H1 (cell line): ENCODE measurements at regions not wholly inside any gene's neighbourhood (a gene's known extent, or its start where the extent isn't known, plus 50 kb on each side); places are given as distances from the start of the nearest gene placed in this dataset.

Source experiments
- CTCF ChIA-PET: fragments of 300-600 bp; sonication (Branson Sonifier 250); formaldehyde crosslinking; loops from one replicate; lab custom pipeline; 2021; ENCODE audit not compliant: partially characterized antibody; lab: Charles Lee
- POLR2A ChIA-PET: fragments of 300-600 bp; sonication (Branson Sonifier 250); formaldehyde crosslinking; loops from one replicate; lab custom pipeline; 2021; ENCODE audit warnings: inconsistent platforms; ENCODE audit not compliant: partially characterized antibody; lab: Charles Lee
- DNase-seq, 2 experiments: peaks; one replicate each; pipeline versions ENCODE4 v3.0.0 to v3.0.0-alpha.2; 2010 to 2022; ENCODE audit warnings: low spot score in 2 of 2, low read depth in 1 of 2, mixed read lengths in 1 of 2
- FAIRE-seq: peaks from 2 replicates; lab custom pipeline; 2011; peaks lifted over from hg19 to GRCh38; lab: Jason Lieb, UNC
- H2AFZ ChIP-seq: 2 replicates; pipeline ENCODE4 v1.8.1; 2012; ENCODE audit warnings: low read length, inconsistent platforms
- H2AK5ac ChIP-seq: 2 replicates; pipeline ENCODE4 v1.6.1; 2013; ENCODE audit warnings: low read depth, low read length
- H2BK120ac ChIP-seq: replicated peaks from 2 replicates; pipeline ENCODE3; 2013; ENCODE audit warnings: low read depth, low read length, inconsistent platforms
- H2BK12ac ChIP-seq: 2 replicates; pipeline ENCODE4 v1.6.1; 2013; ENCODE audit warnings: low read depth, low read length
- H2BK15ac ChIP-seq: 2 replicates; pipeline ENCODE4 v1.6.1; 2013; ENCODE audit warnings: low read length
- H2BK20ac ChIP-seq: 2 replicates; pipeline ENCODE4 v1.6.1; 2013; ENCODE audit warnings: low read length
- H2BK5ac ChIP-seq: 2 replicates; pipeline ENCODE4 v1.6.1; 2013; ENCODE audit warnings: low read depth, low read length
- H3K14ac ChIP-seq: 2 replicates; pipeline ENCODE4 v1.6.1; 2013; ENCODE audit warnings: inconsistent platforms; ENCODE audit not compliant: insufficient read length
- H3K18ac ChIP-seq: 2 replicates; pipeline ENCODE4 v1.6.1; 2013; ENCODE audit warnings: low read length; ENCODE audit errors: extremely low read depth
- H3K23ac ChIP-seq: 2 replicates; pipeline ENCODE4 v1.6.1; 2013; ENCODE audit warnings: inconsistent platforms; ENCODE audit not compliant: insufficient read length
- H3K23me2 ChIP-seq: 2 replicates; pipeline ENCODE4 v1.6.1; 2013; ENCODE audit warnings: low read depth, low read length
- H3K27ac ChIP-seq: 2 replicates; pipeline ENCODE4 v1.6.1; 2011; ENCODE audit warnings: low read depth, low read length, inconsistent platforms
- H3K27me3 ChIP-seq, 4 experiments: replicated peaks in 1 of 4; 1 replicate in 1 of 4; 2 replicates in 3 of 4; pipeline versions ENCODE4 v1.6.1 to v1.8.1; 2011 to 2013; ENCODE audit warnings: low read length in 3 of 4, mild to moderate bottlenecking in 3 of 4, inconsistent platforms in 2 of 4, mixed read lengths in 2 of 4, moderate library complexity in 1 of 4; ENCODE audit not compliant: control insufficient read depth in 3 of 4, insufficient read depth in 3 of 4; ENCODE audit errors: extremely low read depth in 1 of 4
- H3K36me3 ChIP-seq, 4 experiments: 2 replicates each; pipeline versions ENCODE4 v1.6.1 to v1.8.1; 2011 to 2013; ENCODE audit warnings: mild to moderate bottlenecking in 4 of 4, low read length in 3 of 4, moderate library complexity in 2 of 4, control low read depth in 1 of 4, inconsistent platforms in 1 of 4; ENCODE audit not compliant: insufficient read depth in 4 of 4, control insufficient read depth in 2 of 4
- H3K4ac ChIP-seq: replicated peaks from 2 replicates; pipeline ENCODE3; 2013; ENCODE audit warnings: low read length, low read depth, mixed read lengths, inconsistent platforms; ENCODE audit not compliant: insufficient read length
- H3K4me1 ChIP-seq, 4 experiments: replicated peaks in 1 of 4; 1 replicate in 1 of 4; 2 replicates in 3 of 4; pipeline versions ENCODE4 v1.6.1 to v1.8.1; 2011 to 2013; ENCODE audit warnings: low read length in 3 of 4, inconsistent platforms in 2 of 4, mixed read lengths in 1 of 4; ENCODE audit not compliant: insufficient read depth in 4 of 4, control insufficient read depth in 3 of 4
- H3K4me2 ChIP-seq, 2 experiments: 2 replicates each; pipeline versions ENCODE4 v1.6.1 to v1.8.1; 2011 to 2013; ENCODE audit warnings: low read depth in 2 of 2, low read length in 2 of 2, control low read depth in 1 of 2, inconsistent platforms in 1 of 2, mild to moderate bottlenecking in 1 of 2; ENCODE audit not compliant: insufficient read depth in 1 of 2
- H3K4me3 ChIP-seq, 4 experiments: fragments of 200-600, 300-600 bp in 1 of 4; sonication (generic), shearing (Covaris generic), sonication (Bioruptor Twin) in 1 of 4; 2 replicates each; pipeline versions ENCODE4 v1.5.1 to v1.8.1; 2011 to 2016; ENCODE audit warnings: low read length in 4 of 4, low read depth in 3 of 4, control low read depth in 2 of 4, inconsistent platforms in 2 of 4, mild to moderate bottlenecking in 2 of 4, mixed read lengths in 1 of 4, moderate library complexity in 1 of 4; ENCODE audit not compliant: insufficient read depth in 2 of 4; ENCODE audit errors: extremely low read depth in 1 of 4
- H3K56ac ChIP-seq: replicated peaks from 2 replicates; pipeline ENCODE3; 2013; ENCODE audit warnings: low read depth, mild to moderate bottlenecking, mixed read lengths, low read length, inconsistent platforms; ENCODE audit not compliant: insufficient read length
- H3K79me1 ChIP-seq: 2 replicates; pipeline ENCODE4 v1.6.1; 2013; ENCODE audit warnings: low read depth, low read length, control low read depth
- H3K79me2 ChIP-seq, 2 experiments: 2 replicates each; pipeline versions ENCODE4 v1.6.1 to v1.8.1; 2012 to 2013; ENCODE audit warnings: low read length in 2 of 2, mild to moderate bottlenecking in 2 of 2, inconsistent platforms in 1 of 2; ENCODE audit not compliant: insufficient read depth in 2 of 2, control insufficient read depth in 1 of 2
- H3K9ac ChIP-seq, 4 experiments: replicated peaks in 1 of 4; 1 replicate in 1 of 4; 2 replicates in 3 of 4; pipeline versions ENCODE4 v1.6.1 to v1.8.1; 2011 to 2013; ENCODE audit warnings: low read depth in 3 of 4, low read length in 3 of 4, control low read depth in 2 of 4, mild to moderate bottlenecking in 2 of 4, moderate library complexity in 2 of 4, inconsistent platforms in 1 of 4; ENCODE audit errors: extremely low read depth in 1 of 4
- H3K9me3 ChIP-seq, 2 experiments: 2 replicates each; pipeline versions ENCODE4 v1.6.1 to v1.8.1; 2012 to 2013; ENCODE audit warnings: mild to moderate bottlenecking in 2 of 2, moderate library complexity in 2 of 2, control low read depth in 1 of 2, inconsistent platforms in 1 of 2, low read depth in 1 of 2, low read length in 1 of 2, mixed read lengths in 1 of 2; ENCODE audit not compliant: insufficient read depth in 2 of 2
- H4K20me1 ChIP-seq, 2 experiments: replicated peaks in 1 of 2; 2 replicates each; pipeline versions ENCODE3 to v1.8.1; 2011 to 2013; ENCODE audit warnings: inconsistent platforms in 2 of 2, low read length in 2 of 2, mild to moderate bottlenecking in 1 of 2; ENCODE audit not compliant: insufficient read depth in 2 of 2, control insufficient read depth in 1 of 2
- H4K5ac ChIP-seq: 2 replicates; pipeline ENCODE4 v1.6.1; 2013; ENCODE audit warnings: low read length, low read depth, mixed read lengths, inconsistent platforms; ENCODE audit not compliant: insufficient read length
- H4K8ac ChIP-seq: 2 replicates; pipeline ENCODE4 v1.8.0; 2013; ENCODE audit warnings: mild to moderate bottlenecking, moderate library complexity, low read length, inconsistent platforms; ENCODE audit not compliant: insufficient read depth; ENCODE audit errors: extremely low read depth
- H4K91ac ChIP-seq: replicated peaks from 2 replicates; pipeline ENCODE3; 2013; ENCODE audit warnings: low read length, mixed read lengths, inconsistent platforms; ENCODE audit not compliant: insufficient read length
- JUN ChIP-seq: IDR thresholded peaks from 2 replicates; pipeline ENCODE4 v1.6.1; 2011; ENCODE audit warnings: low read depth, mild to moderate bottlenecking, improper control_type of control experiment, low read length
- RAD21 ChIP-seq, 2 experiments: IDR thresholded peaks in 1 of 2; conservative IDR thresholded peaks in 1 of 2; 2 replicates each; pipeline ENCODE4 v1.6.1; 2011; ENCODE audit warnings: low read depth in 2 of 2, low read length in 2 of 2, improper control_type of control experiment in 1 of 2, inconsistent platforms in 1 of 2, mild to moderate bottlenecking in 1 of 2, moderate library complexity in 1 of 2
- TCF12 ChIP-seq: IDR thresholded peaks from 2 replicates; pipeline ENCODE4 v1.6.1; 2011; ENCODE audit warnings: low read depth, mild to moderate bottlenecking, low read length
- WGBS, 2 experiments: shearing (Covaris generic) in 1 of 2; methylation state at CpG; one replicate each; pipeline versions ENCODE4 v1.1.6 to v1.1.7; 2013 to 2015; ENCODE audit warnings: low lambda C conversion rate in 2 of 2, mixed read lengths in 2 of 2, inconsistent platforms in 1 of 2, low coverage in 1 of 2, missing lambda C conversion rate in 1 of 2; ENCODE audit not compliant: insufficient replicate concordance in 2 of 2, insufficient coverage in 1 of 2, insufficient read length in 1 of 2; ENCODE audit errors: extremely low coverage in 1 of 2, missing lambda C conversion rate in 1 of 2; 5-methylcytosine and 5-hydroxymethylcytosine counted together
- TF ChIP-seq, protein P1 (sequence below), 3 experiments: IDR thresholded peaks; 1 replicate in 2 of 3; 2 replicates in 1 of 3; pipeline versions ENCODE4 v1.5.1 to v1.6.1; 2011; ENCODE audit warnings: low read length in 3 of 3, mild to moderate bottlenecking in 3 of 3, inconsistent platforms in 2 of 3, low read depth in 1 of 3, moderate library complexity in 1 of 3; ENCODE audit not compliant: insufficient read depth in 1 of 3; ENCODE audit errors: control extremely low read depth in 1 of 3

- Histone ChIP-seq H3K27ac (no peak overlapping the region), H3K9me3 (no peaks in the 10 kb centered on the region), H3K79me2 (no peaks in the 10 kb centered on the region), H4K91ac (no peak overlapping the region), H2AFZ (no peak overlapping the region), H3K56ac (no peak overlapping the region), H2BK12ac (no peak overlapping the region), H3K79me1 (no peaks in the 10 kb centered on the region), H2BK15ac (no peak overlapping the region), H3K9ac (no peak overlapping the region), H2BK20ac (no peak overlapping the region), H3K4me3 (no peak overlapping the region), H3K23me2 (no peaks in the 10 kb centered on the region), H2AK5ac (no peak overlapping the region), H2BK5ac (no peak overlapping the region), H3K18ac (no peak overlapping the region), H2BK120ac (no peak overlapping the region), H4K8ac (no peak overlapping the region), H3K14ac (no peak overlapping the region), H3K23ac (no peak overlapping the region), H3K27me3 (no peaks in the 10 kb centered on the region), H4K20me1 (no peaks in the 10 kb centered on the region), H3K4me2 (no peak overlapping the region), H3K4ac (no peak overlapping the region), H3K4me1 (peaks cover 0 to 11% (median 7%) of the 10 kb centered on the region in 4 experiments; a peak in 6 of 7 replicates), H3K36me3 (no peaks in the 10 kb centered on the region), H4K5ac (no peak overlapping the region)
- TF ChIP-seq, protein P1, sequence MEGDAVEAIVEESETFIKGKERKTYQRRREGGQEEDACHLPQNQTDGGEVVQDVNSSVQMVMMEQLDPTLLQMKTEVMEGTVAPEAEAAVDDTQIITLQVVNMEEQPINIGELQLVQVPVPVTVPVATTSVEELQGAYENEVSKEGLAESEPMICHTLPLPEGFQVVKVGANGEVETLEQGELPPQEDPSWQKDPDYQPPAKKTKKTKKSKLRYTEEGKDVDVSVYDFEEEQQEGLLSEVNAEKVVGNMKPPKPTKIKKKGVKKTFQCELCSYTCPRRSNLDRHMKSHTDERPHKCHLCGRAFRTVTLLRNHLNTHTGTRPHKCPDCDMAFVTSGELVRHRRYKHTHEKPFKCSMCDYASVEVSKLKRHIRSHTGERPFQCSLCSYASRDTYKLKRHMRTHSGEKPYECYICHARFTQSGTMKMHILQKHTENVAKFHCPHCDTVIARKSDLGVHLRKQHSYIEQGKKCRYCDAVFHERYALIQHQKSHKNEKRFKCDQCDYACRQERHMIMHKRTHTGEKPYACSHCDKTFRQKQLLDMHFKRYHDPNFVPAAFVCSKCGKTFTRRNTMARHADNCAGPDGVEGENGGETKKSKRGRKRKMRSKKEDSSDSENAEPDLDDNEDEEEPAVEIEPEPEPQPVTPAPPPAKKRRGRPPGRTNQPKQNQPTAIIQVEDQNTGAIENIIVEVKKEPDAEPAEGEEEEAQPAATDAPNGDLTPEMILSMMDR (IDR thresholded peaks at IDR 0.05; ENCODE audit: control extremely low read depth in 1 of 3, insufficient read depth in 1 of 3, low read depth in 1 of 3, low read length in 3 of 3), result no peak
- TF ChIP-seq TCF12 (no peak), JUN (no peak), RAD21 (IDR thresholded peaks at IDR 0.05 in 1 of 2, conservative IDR thresholded peaks at IDR 0.05 in 1 of 2; ENCODE audit: low read depth in 2 of 2, low read length in 2 of 2) (no peak)
- 88% methylated on average over 8 of the region's 8 CpGs; no CpG with 5 or more reads in 1 of the 2 experiments for WGBS, 2 experiments
- ChIA-PET POLR2A (interaction anchor here (1.3 to 1.5 kb wide), 2 partner anchors 13 to 31 kb away, joined by 3 read pairs; no protein-coding TSS in a partner anchor), CTCF (interaction anchor here (2.6 kb wide), 1 partner anchor 13 kb away, joined by 10 read pairs; no protein-coding TSS in a partner anchor)
- FAIRE-seq, result no peak
- DNase-seq, result no peak
Observed at GRCh38 chr1:38101037-38101785, 54.6 kb upstream of the POU3F1 start.
